Epithelial cell of esophagus (primary cell): ENCODE measurements at regions not wholly inside any gene's neighbourhood (a gene's known extent, or its start where the extent isn't known, plus 50 kb on each side); places are given as distances from the start of the nearest gene placed in this dataset.

Experiments
- DNase-seq: peaks from one replicate; pipeline ENCODE4 v3.0.0; 2010; ENCODE audit warnings: low read depth
- H3K4me3 ChIP-seq: 2 replicates; pipeline ENCODE4 v1.5.1; 2011; ENCODE audit warnings: mild to moderate bottlenecking, low read length, control low read depth
- TF ChIP-seq, protein P1 (sequence below): IDR thresholded peaks from 2 replicates; pipeline ENCODE4 v1.5.1; 2011; ENCODE audit warnings: low read depth, mild to moderate bottlenecking, low read length, control low read depth, inconsistent platforms; ENCODE audit not compliant: insufficient read depth; ENCODE audit errors: missing control alignments

DNA sequence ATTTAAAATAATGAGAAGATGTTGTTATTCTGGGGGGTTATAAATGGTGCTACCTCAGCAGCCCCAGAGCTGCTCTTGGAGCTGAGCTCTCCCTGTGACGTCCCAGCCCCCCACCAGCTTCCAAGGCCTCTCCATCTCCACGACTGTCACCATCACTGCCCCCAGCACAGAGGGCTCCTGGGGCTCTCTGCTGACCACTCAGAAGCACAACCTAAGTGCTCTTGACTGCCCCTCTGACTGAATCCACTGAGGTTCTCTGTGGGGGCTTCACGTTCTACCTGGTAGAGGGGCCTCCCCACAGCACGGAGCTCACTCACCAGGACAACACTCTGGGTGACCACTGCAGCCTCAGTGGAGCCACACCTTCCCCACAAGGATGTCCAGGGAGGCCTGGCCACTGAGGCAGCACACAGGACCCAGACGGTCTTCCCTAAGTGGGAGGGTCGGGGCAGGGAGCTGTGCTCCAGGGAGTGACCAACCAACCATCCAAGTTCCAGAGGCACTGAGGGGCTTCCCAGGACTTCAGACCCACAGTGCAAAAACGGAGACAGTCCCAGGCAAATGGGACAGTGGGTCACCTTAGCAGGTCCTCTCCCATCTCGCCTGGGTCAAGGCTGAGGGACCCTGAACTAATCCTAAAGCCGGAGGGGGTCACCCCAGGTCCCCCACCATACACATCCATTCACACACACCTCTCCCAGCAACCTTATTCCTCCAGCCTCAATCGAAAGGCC is 121.0 kb upstream of the PPP2R2D start:
- no peak for DNase-seq
- TF ChIP-seq, protein P1, sequence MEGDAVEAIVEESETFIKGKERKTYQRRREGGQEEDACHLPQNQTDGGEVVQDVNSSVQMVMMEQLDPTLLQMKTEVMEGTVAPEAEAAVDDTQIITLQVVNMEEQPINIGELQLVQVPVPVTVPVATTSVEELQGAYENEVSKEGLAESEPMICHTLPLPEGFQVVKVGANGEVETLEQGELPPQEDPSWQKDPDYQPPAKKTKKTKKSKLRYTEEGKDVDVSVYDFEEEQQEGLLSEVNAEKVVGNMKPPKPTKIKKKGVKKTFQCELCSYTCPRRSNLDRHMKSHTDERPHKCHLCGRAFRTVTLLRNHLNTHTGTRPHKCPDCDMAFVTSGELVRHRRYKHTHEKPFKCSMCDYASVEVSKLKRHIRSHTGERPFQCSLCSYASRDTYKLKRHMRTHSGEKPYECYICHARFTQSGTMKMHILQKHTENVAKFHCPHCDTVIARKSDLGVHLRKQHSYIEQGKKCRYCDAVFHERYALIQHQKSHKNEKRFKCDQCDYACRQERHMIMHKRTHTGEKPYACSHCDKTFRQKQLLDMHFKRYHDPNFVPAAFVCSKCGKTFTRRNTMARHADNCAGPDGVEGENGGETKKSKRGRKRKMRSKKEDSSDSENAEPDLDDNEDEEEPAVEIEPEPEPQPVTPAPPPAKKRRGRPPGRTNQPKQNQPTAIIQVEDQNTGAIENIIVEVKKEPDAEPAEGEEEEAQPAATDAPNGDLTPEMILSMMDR = no peak
- no peak overlapping the region for H3K4me3 ChIP-seq

DNA sequence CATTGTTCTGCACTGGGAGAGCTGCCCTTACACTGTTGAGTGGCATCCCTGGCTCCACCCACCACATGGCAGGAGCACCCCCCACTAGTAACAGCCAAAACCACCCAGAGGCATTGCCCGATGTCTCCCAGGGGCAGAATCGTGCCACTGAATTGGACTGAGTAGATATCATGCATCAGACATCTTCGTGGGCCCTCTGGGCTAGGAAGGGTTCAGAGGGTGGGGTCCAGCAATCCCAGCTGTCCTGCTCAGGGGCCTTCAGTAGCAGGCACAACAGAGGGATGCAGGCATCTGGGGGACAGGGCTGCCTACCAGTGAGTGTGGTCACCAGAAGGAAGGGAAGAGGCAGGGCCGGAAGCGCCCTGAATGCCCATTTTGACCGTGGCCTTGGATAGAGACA is 119.7 kb upstream of the PPP2R2D start:
- TF ChIP-seq, protein P1 = no peak
- no peak for DNase-seq
- H3K4me3 ChIP-seq = no peak overlapping the region

DNA sequence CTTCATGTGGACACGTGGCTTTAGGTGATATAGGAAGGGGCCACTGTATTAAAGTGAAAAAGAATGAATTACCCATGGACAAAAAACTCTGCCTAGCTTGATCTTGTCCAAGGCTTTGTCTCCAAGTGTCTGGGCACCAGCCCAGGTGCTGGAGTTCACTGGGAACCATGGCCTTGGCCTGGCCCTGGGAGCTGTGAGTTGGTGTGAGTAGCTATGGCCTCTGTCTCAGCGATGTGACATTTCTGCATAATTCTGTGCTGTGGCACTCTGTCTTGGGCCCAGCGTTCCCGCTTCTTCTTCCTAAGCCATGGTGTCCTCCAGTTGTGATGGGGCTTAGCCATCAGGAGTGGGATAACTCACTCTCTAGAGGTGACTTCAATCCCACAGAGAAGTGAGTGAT is 119.0 kb upstream of the PPP2R2D start:
- TF ChIP-seq, protein P1 = no peak
- no peak overlapping the region for H3K4me3 ChIP-seq
- DNase-seq = no peak

DNA sequence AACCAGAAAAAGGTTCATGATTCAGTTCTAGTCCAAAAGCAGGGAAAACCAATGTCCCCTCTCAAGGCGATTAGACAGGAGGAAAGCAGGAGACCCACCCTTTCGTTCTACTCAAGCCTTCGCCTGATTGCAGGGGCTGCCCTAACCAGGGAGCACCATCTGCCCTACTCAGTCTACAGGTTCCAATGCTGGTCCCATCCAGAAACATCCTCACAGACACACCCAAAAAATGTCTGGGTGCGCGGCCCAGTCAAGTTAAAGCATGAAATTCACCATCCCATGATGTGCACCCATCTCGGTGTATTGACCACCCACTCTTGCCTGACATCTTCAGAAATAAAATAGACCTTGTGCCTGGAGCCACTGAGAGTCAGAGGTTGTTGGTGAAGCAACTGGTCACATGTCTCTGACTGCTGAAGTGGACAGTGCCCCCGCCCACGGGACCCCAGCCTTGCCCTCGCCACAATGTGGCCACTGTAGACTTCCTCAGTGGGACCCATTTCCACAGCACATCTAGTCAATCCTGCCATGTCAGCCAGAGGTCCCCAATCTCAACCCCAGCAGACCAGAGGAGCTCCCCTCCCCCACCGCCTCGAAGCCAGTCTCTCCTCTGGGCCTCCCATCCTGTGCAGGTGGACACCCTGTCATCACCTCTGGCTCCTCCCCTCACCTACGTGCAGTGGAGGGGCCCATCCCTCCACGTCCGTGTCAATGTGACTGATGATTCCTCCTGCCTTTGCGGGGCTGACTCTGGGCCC is 116.3 kb upstream of the PPP2R2D start:
- H3K4me3 ChIP-seq = no peak overlapping the region
- no peak for DNase-seq
- TF ChIP-seq, protein P1 = no peak

DNA sequence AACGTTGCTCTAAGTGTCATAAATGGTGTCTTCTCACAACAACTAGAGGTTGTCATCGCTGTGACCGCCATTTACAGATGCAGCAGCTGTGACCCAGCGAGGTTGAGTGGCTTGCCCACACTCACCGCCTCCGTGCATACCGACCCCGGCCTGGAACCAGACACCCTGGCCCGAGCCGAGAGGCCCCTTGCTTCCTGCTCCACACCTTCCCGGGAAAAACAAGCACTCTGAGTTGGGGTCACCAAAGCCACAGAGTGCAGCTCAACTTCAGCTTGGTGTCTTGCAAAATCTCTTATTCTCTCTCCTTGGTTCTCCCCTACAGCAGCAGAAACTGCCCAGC is 115.7 kb upstream of the PPP2R2D start:
- no peak overlapping the region for H3K4me3 ChIP-seq
- TF ChIP-seq, protein P1 = no peak
- DNase-seq = no peak

DNA sequence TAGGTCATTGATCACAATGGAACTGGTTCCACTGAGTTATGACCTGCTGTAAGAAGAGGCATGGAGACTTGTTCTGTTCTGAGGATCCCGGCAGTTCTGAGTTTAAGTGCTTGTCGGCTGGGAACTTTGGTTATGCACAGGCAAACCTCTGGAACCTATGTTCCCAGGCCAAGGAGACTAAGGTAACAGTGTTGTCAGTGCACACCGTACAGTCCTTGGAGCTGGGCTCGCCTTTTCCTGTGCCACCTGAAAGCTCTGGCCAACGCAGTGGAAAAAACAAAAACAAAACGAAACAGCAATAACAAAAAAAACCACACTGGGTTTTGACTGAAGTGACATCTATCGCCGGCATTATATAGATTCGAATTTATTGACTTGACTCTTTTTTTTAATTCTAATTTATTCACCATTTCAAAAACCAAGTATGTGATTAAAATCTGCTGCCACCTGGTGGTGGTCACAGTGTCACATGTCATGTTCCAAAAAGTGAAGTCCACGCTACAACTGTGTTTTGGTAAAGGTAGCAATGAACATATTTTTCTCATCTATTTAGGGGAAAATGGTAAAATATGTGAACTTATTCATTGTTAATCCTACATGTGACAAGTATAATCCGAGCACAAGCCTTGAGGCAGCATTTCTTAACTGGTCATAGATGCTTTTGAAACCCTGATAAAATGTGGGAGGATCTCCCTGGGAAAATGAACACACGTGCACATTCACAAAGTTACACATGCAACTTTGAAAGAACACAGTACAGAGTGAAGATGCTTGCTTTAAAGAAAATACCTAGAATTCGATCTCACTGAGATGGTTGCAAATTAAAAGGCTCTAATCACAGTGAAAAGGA is 113.8 kb upstream of the PPP2R2D start:
- DNase-seq = peak; percentile 50
- H3K4me3 ChIP-seq = no peak overlapping the region
- TF ChIP-seq, protein P1 = peak; percentile 62
